HG02970 (cell line): ENCODE measurements at regions not wholly inside any gene's neighbourhood (a gene's known extent, or its start where the extent isn't known, plus 50 kb on each side); places are given as distances from the start of the nearest gene placed in this dataset.

Experiments
- ATAC-seq: cut with Tn5 transposase; IDR thresholded peaks from one replicate; pipeline ENCODE4 v1.9.1; 2021; ENCODE audit warnings: mild to moderate bottlenecking, moderate library complexity, moderate number of reproducible peaks; ENCODE audit not compliant: unreplicated experiment, low FRiP score

DNA sequence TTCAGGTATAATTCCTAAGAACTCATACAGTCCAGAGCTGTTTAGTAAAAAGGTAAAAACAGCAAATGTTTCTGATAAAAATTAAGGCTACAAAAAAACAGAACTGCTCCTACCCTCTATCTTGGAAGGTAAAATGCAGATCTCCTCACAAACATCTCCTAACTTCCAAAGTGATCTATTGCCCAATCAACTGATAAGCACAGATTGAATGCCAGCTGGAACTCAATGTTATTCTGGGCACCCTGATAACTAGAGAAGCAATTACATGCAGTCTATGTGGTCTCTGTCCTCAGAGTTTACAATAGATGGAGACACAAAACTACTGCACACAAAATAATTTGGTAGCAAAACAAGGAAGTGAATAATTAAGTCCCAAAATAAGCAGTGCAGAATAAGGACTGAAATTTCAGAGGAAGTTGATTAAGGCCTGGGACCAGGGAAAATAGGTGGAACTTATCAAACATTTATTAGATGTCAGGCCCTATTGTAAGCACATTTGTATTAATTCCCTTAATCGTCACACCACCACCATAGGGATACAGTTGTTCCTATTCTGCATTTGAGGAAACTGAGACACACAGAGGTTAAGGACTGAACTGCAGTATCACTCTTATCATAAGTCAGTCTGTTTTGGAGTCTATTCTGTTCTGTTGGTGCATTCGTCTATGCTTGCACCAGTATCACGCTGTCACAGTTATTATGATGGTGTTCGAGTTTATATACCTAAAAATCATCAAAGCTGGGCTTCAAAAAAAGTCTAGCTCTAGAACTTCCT lies 102.2 kb upstream of the TARS1 start:
- ATAC-seq = no peak

GRCh38 chr5:33339413-33339812 lies 101.4 kb upstream of the TARS1 start:
- ATAC-seq = no peak

- ATAC-seq = no peak
Measured at GRCh38 chr5:33340195-33340594, 100.6 kb upstream of the TARS1 start.

DNA sequence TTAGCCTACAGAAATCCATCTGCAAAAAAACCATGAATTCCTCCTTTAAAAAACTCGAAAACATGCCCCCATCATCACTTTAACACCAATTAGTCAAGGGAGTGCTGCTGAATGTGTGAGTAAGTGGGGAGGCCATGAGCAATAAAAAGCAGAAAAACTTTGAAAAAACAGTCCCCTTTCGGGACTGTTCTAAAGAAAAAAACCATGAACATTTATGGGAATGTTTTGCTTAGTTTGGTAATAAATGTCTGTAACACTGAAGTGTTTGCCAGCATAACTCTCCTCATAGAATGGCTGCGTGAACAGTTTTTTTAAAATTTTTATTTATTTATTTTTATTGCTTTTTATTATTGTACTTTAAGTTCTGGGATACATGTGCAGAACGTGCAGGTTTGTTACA lies 99.4 kb upstream of the TARS1 start:
- no peak for ATAC-seq

GRCh38 chr5:33343676-33344327 lies 97.0 kb upstream of the TARS1 start:
- ATAC-seq = no peak

DNA sequence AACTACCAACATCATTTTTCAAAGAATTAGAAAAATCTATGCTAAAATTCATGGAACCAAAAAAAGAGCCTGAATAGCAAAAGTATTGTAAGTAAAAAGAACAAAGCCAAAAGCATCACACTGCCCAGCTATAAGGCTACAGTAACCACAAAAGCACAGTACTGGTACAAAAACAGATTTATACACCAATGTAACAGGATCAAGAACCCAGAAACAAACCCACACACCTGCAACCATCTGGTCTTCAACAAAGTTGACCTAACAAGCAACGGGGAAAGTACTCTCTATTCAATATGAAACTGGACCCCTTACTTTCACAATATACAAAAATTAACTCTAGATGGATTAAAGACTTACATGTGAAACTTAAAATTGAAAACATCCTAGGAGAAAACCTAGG lies 94.2 kb upstream of the TARS1 start:
- ATAC-seq = no peak

- no peak for ATAC-seq
Measured at GRCh38 chr5:33361781-33362180, 79.0 kb upstream of the TARS1 start.

DNA sequence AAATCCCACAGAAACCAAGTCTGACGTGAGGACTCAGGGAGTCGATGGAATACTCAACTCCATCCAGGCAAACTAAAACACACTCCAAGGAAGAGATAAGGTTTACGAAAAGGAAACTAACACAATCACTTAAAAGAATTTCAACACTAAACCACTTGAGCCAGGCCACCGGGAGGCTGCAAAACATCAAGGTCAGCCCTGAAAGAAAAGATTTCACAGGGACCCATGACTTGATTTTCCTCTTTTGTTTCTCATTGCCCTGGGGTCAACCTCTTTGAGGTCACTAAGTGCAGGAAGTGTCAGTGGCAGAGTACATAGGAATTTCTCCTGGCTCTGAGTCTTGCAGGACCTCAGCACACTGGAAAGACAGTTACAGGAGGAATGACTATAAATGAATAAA lies 77.8 kb upstream of the TARS1 start:
- no peak for ATAC-seq

DNA sequence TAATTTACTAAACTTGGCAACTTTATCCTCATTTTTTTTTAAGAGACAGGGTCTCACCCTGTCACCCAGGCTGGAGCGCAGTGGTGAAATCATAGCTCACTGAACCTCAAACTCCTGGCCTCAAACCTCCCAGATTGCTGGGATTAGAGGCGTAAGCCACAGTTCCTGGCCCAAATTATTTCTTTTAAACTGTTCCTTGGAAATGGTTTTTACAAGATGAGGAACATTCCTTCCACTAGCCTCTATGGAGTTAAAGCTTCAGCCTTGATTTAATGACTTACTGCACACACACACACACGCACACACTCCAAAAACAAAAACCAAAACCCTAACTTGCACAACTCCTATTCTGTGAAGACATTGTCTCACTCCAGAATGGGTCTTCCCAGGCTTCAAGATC lies 77.2 kb upstream of the TARS1 start:
- ATAC-seq = no peak

- ATAC-seq = no peak
Measured at GRCh38 chr5:33364406-33364805, 76.4 kb upstream of the TARS1 start.

GRCh38 chr5:33367416-33367815 lies 73.3 kb upstream of the TARS1 start:
- no peak for ATAC-seq

- ATAC-seq = no peak
Measured at GRCh38 chr5:33369485-33370465, 71.0 kb upstream of the TARS1 start.

DNA sequence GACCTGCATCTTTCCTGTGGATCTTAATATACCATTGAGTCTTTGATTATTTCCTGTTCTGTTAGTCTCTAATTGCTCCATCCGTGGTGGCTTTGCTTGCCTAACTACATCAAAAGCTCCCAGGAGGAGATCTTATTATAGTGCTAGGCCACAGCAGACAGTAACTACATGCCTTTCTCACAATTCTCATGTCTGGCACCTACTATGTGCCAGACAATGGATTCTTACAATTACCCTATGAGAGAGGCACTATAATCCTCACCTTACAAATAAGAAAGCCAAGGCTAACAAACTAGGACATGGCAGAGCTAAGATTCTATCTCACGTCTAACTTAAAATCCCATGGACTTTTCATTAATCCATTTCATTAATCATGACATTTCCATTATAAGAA lies 70.3 kb upstream of the TARS1 start:
- ATAC-seq = no peak

GRCh38 chr5:33371660-33372059 lies 69.1 kb upstream of the TARS1 start:
- no peak for ATAC-seq

DNA sequence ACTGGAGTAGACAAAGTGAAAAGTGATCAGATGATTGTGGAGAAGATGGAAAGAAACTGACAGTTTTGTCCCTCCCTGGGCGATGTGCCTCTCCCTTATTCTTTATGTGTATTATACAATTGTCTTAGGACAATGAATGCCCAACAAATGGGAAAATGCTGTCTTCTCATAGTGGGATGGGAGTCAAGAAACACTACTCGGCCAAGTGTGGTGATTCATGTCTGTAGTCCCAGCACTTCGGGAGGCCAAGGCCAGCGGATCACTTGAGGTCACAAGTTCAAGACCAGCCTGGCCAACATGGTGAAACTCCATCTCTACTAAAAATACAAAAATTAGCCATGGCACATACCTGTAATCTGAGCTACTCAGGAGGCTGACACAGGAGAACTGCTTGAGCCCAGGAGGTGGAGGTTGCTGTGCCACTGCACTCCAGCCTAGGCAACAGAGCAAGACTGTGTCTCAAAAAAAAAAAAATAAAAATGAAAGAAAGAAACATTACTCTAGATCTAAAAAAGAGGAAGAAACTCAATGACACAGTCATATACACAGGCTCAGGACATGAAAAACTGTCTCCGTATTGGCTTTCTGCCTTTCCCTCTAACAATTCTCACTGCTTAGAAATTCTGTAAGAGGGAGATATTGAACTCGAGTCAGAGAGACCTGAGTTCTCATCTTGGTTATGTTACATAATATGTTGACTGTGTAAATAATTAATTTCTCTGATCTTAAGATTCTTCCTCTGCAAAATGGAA lies 67.9 kb upstream of the TARS1 start:
- no peak for ATAC-seq

DNA sequence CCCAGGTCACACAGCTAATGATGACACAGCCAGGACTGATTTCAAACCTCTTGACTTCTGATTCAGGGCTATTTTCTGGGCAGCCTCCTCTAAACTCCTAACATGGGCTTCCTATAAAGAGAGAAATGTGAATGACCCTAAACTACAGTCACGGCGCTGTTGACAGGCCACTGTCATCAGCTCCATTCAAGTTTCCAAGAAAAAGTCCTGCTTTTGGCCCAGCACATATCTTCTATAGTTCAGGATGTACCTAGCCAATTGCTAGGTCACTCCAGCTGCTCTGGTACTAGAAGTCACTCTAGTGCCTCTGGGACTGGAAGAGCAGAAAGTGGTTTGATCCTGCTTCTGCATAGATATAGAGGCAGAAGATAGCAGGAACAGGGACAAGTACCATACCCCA lies 64.9 kb upstream of the TARS1 start:
- ATAC-seq = no peak

- ATAC-seq = no peak
Measured at GRCh38 chr5:33379757-33380156, 61.0 kb upstream of the TARS1 start.

GRCh38 chr5:33381243-33381642 lies 59.5 kb upstream of the TARS1 start:
- no peak for ATAC-seq
